ENCODE measurements at regions not wholly inside any gene's neighbourhood (a gene's known extent, or its start where the extent isn't known, plus 50 kb on each side); places are given as distances from the start of the nearest gene placed in this dataset.

DNA sequence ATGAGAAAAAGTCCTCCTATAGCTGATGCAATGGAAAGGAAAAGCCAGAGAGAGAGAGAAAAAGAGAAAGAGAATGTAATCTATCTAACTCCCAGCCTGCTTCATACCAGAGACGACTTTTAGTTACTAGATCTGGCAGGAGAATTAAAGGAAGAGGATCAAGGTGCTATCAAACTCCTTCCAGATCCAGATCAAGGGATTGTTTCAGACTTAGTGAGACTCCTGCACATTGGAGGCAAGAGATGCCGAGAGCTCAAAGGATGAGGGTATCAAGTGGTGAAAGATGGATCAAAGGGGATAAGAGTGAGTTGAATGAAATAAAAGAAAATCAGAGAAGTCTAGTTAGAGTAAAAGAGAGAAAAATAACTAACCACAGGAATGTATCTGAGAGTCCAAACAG, 478.6 kb downstream of the KIF4B start:
- DNase-seq, result no peak
- no peaks in the 10 kb centered on the region for H3K9me3 Mint-ChIP-seq
- H3K27ac Mint-ChIP-seq, result no peak overlapping the region
- no peak overlapping the region for H3K4me3 Mint-ChIP-seq
- no peaks in the 10 kb centered on the region for H3K36me3 Mint-ChIP-seq (ENCODE audit: low read depth)
- no peaks in the 10 kb centered on the region for H3K4me1 Mint-ChIP-seq
- ChIA-PET POLR2A (no interaction called here), CTCF (no interaction called here)
- H3K27me3 Mint-ChIP-seq, result no peaks in the 10 kb centered on the region

DNA sequence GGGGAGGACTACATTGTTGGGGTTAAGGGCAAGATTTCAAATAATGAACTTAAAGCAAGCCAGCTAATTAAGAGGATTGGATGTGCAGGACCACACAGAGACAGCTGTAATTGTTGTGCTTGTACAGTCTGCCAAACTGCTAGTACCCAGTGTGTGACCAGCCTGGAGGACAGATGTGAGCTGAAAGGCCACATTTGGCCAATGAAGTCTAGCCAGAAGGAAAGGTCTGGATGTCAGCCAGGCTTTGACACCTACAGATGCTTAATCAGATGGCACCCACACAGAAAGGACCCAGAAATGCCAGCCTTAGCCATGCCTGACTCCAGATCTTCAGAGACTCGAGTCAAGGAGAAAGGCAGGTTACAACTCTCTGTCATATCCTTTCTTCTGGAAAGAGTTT, 491.1 kb downstream of the KIF4B start:
- POLR2A ChIA-PET, result no interaction called here
- no peak for DNase-seq
- H3K9me3 Mint-ChIP-seq, result no peaks in the 10 kb centered on the region
- H3K27me3 Mint-ChIP-seq, result no peaks in the 10 kb centered on the region
- no peaks in the 10 kb centered on the region for H3K4me1 Mint-ChIP-seq
- no peak overlapping the region for H3K27ac Mint-ChIP-seq
- CTCF ChIA-PET, result no interaction called here
- no peaks in the 10 kb centered on the region for H3K36me3 Mint-ChIP-seq (ENCODE audit: low read depth)
- H3K4me3 Mint-ChIP-seq, result no peak overlapping the region

DNA sequence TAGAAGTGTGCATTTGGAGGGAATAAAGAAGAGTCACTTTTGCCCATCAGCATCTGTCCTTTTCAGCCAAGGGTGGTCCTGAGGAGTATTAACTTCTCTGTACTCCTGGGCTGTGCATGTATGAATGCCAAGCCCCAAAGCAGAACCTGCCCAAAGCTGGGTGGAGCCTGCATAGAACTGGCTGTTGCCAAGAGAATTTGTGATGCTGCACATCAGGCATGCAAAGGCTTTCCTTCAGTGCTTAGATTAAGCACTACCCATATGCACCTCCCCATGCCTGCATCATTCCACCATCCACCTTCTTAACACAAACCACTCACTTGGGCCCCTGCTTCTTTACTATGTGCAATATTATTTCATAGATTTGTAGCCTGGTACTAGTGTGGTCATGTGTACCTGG, 493.8 kb downstream of the KIF4B start:
- DNase-seq, result no peak
- H3K4me1 Mint-ChIP-seq, result no peaks in the 10 kb centered on the region
- H3K4me3 Mint-ChIP-seq, result no peak overlapping the region
- no peaks in the 10 kb centered on the region for H3K27me3 Mint-ChIP-seq
- POLR2A ChIA-PET, result no interaction called here
- CTCF ChIA-PET, result no interaction called here
- no peaks in the 10 kb centered on the region for H3K36me3 Mint-ChIP-seq (ENCODE audit: low read depth)
- no peak overlapping the region for H3K27ac Mint-ChIP-seq
- no peaks in the 10 kb centered on the region for H3K9me3 Mint-ChIP-seq

DNA sequence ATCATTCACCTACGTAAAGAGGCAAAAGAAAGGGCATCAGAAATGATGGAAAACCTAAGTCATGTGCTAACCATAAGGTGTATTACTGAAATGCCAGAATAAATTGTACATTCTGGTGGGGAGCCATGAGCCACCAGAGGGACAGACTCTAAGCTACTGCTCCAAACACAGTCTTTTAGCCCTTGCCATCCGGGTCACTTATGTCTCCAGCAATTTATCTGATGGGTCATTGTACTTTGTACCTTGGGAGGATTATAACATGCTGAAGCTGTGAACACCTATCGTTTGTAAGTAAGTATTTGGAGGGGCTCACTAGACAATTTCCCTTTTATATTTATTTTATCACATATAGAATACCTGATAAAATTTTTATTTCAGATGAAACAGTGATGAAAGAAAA, 495.1 kb downstream of the KIF4B start:
- DNase-seq, result no peak
- H3K27me3 Mint-ChIP-seq, result no peaks in the 10 kb centered on the region
- H3K4me3 Mint-ChIP-seq, result no peak overlapping the region
- ChIA-PET POLR2A (no interaction called here), CTCF (no interaction called here)
- H3K4me1 Mint-ChIP-seq, result no peaks in the 10 kb centered on the region
- no peaks in the 10 kb centered on the region for H3K9me3 Mint-ChIP-seq
- H3K27ac Mint-ChIP-seq, result no peak overlapping the region
- H3K36me3 Mint-ChIP-seq (ENCODE audit: low read depth), result no peaks in the 10 kb centered on the region

DNA sequence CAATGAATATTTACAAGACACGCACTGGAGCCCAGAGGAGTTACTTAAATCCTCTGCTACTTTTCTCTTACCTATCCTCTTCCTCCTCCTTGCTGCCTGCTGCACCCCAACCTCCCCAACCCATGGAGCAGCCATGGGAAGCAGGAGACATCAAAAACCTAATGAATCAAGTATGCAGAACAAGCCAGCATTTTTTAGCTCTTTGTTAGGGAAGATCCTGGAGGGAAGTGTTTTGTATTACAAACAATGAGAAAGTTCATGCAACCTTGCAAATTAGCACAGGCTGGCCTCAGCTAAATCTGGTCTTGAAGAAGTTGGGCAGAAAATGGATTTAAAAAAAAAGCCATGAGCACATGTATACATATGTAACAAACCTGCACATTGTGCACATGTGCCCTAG, 498.8 kb downstream of the KIF4B start:
- Mint-ChIP-seq H3K4me3 (no peak overlapping the region), H3K36me3 (ENCODE audit: low read depth) (no peaks in the 10 kb centered on the region), H3K27ac (no peak overlapping the region), H3K27me3 (no peaks in the 10 kb centered on the region), H3K9me3 (no peaks in the 10 kb centered on the region), H3K4me1 (no peaks in the 10 kb centered on the region)
- ChIA-PET POLR2A (no interaction called here), CTCF (no interaction called here)
- no peak for DNase-seq

DNA sequence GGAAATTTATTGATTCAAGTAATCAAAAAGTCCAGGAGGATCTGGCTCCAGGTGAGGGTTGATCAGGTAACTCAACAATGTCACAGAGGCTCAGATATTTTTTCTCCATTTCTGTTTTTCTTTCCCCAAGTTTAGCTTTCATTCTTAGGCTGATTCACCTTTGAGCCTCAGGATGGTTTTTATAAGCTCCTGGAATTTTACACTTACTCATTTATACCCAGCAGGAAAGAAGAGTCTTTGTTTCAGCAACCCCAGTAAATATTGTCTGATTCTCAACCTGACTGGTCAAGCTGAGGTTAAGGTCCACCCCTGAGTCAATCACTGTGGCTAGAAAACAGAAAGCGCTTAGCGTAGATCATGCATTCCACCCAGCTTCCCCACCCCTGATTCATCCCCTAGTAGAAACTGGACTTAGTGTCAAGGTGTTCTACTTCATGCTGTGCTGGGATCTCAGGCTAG, 500.6 kb downstream of the KIF4B start:
- DNase-seq, result no peak
- no peak overlapping the region for H3K27ac Mint-ChIP-seq
- no peaks in the 10 kb centered on the region for H3K4me1 Mint-ChIP-seq
- ChIA-PET POLR2A (no interaction called here), CTCF (no interaction called here)
- no peaks in the 10 kb centered on the region for H3K36me3 Mint-ChIP-seq (ENCODE audit: low read depth)
- H3K27me3 Mint-ChIP-seq, result no peaks in the 10 kb centered on the region
- no peak overlapping the region for H3K4me3 Mint-ChIP-seq
- no peaks in the 10 kb centered on the region for H3K9me3 Mint-ChIP-seq

DNA sequence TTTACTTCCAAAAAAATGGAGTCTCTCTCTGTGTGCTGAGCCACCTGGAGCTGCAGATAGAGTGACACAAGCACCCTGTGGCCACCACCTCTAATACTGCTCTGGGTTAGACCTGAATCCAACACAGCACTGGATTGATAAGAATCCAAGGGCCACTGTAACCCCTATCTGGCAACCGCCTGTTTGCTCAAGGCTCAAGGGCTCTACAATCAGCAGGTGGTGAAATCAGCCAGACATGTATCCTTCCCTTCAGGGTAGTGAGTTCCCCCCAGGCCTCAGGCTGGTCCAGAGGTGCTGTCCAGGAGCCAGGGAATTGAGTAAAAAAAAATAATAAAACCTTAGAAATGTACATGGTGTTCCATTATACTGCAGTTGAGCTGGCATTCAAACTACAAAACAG, 509.0 kb downstream of the KIF4B start:
- no peaks in the 10 kb centered on the region for H3K9me3 Mint-ChIP-seq
- H3K27ac Mint-ChIP-seq, result no peak overlapping the region
- no peak for DNase-seq
- CTCF ChIA-PET, result no interaction called here
- H3K4me3 Mint-ChIP-seq, result no peak overlapping the region
- no peaks in the 10 kb centered on the region for H3K27me3 Mint-ChIP-seq
- H3K4me1 Mint-ChIP-seq, result no peaks in the 10 kb centered on the region
- no peaks in the 10 kb centered on the region for H3K36me3 Mint-ChIP-seq (ENCODE audit: low read depth)
- POLR2A ChIA-PET, result no interaction called here

DNA sequence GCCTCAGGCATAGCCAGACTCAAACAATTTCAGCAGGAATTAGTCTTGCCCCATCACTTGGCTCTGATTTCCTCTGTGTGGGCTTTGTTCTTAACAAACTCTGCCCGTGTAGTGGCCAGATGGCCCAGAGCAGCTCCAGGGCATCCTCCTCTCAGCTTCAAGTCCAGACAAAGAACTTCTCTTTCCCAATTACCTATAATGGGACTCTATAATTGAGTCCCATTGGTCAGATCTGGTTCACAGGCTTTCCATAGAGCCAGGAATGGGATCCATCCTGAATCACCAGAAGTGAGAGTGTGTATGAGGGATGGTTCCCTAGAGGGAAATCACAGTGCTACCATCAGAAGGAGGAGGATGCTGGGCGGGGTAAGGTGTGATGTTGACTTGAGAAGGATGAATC, 515.8 kb downstream of the KIF4B start:
- Mint-ChIP-seq H3K36me3 (ENCODE audit: low read depth) (no peaks in the 10 kb centered on the region), H3K9me3 (no peaks in the 10 kb centered on the region), H3K4me3 (no peak overlapping the region), H3K27ac (no peak overlapping the region), H3K27me3 (no peaks in the 10 kb centered on the region), H3K4me1 (no peaks in the 10 kb centered on the region)
- ChIA-PET CTCF (no interaction called here), POLR2A (no interaction called here)
- DNase-seq, result no peak

DNA sequence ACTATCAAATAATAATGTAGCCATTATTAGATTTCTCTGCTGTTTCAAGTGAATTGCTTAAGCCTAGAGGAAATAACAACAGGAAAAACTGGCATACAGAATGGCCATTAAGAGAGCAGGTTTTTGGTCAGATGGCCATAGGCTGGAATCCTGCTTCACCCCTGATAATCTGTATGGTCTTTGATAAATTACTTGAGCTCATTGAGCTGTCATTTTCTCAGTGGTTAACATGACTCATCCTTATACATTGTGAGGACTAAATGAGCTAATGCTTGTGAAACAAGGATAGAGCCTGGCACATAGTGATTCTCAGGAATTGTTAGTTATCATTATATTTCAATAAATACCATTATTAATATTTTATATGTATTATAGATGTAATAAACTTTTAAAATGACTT, 516.5 kb downstream of the KIF4B start:
- Mint-ChIP-seq H3K4me1 (no peaks in the 10 kb centered on the region), H3K27me3 (no peaks in the 10 kb centered on the region), H3K27ac (no peak overlapping the region), H3K9me3 (no peaks in the 10 kb centered on the region), H3K4me3 (no peak overlapping the region), H3K36me3 (ENCODE audit: low read depth) (no peaks in the 10 kb centered on the region)
- ChIA-PET CTCF (no interaction called here), POLR2A (no interaction called here)
- no peak for DNase-seq

DNA sequence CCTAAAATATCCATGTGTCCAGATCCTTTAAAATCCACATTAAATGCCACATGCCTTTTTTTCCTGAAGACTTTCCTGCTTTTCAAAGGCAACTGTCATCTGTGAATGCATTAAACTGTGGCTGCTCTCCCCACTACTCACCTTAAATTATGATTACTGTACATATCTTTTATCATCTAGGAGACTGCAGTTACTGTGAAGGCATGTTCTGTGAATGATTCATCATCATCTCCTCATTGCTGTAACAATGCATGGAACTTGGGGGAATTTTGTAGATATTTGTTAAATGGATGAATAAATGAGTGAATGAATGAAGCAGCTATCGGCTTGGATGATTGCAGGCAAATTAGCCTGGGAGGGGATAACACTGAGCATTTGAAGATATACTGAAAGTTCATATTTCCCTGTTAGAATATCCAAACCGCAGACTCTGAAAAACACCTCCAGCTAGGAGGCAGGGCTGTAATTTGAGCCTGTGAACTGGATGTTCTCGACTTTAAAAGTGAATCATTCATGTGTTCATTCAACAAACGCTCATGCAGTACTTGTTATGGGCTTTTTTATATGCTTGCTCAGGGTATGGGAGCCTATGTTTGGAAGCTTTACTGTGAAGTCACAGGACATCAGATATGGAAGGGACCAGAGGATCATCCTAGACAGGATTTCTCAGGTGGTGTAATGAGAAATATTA, 519.2 kb downstream of the KIF4B start:
- Mint-ChIP-seq H3K9me3 (no peaks in the 10 kb centered on the region), H3K36me3 (ENCODE audit: low read depth) (no peaks in the 10 kb centered on the region), H3K27me3 (no peaks in the 10 kb centered on the region), H3K4me3 (no peak overlapping the region), H3K4me1 (no peaks in the 10 kb centered on the region), H3K27ac (no peak overlapping the region)
- DNase-seq, result no peak
- ChIA-PET CTCF (interaction anchor here (0.9 kb wide), 1 partner anchor 8 kb away, joined by 3 read pairs; no protein-coding TSS in a partner anchor), POLR2A (no interaction called here)

DNA sequence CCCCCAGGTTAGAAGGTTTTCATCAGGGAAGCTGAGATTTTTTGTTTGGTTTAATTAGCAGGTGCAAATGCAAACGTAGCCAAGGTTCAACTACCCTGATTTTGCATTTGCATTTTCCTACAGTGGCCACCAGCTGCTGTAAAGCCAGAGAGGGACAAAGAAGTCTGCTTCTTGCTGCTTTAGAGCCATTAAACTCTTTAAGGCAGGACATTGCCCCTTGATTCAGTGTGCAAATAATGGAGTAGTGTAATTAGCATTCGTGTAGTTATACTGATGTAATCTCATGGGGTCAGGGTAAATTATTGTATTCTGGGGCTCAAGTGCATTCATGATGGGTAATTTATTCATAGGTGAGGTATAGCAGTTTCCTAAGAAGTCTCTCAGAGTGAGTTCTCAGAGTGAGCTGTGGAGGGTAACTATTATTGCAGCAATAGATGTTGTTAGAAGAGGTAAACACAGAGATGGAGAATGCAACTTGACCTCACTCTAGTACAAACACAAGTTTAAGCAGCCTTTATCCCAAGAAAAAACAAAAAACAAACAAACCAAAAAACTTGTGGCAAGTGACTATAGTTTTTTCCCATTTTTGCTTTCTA, 526.5 kb downstream of the KIF4B start:
- Mint-ChIP-seq H3K27ac (no peak overlapping the region), H3K9me3 (no peaks in the 10 kb centered on the region), H3K36me3 (ENCODE audit: low read depth) (no peaks in the 10 kb centered on the region), H3K4me1 (no peaks in the 10 kb centered on the region), H3K4me3 (no peak overlapping the region), H3K27me3 (no peaks in the 10 kb centered on the region)
- DNase-seq, result no peak
- ChIA-PET POLR2A (no interaction called here), CTCF (no interaction called here)

DNA sequence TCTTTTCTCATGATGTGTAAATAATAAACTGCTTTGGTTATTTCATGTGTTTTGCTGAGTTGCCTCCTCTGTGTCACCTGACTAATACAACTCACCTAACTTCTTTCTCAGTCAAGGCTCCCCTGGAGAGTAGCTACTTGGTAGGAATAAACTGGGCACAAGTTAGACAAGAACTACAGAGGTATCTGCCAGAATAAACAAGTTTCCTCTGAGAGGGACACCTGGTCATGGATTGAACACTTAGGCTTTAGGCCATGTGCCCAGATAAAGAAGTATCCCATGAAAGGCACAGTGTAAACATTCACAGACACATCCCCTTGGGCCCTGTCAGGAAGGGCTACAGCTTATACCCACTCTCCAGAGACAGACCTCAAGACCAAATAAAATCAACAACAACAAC, 532.5 kb downstream of the KIF4B start:
- no peaks in the 10 kb centered on the region for H3K4me1 Mint-ChIP-seq
- no peaks in the 10 kb centered on the region for H3K27me3 Mint-ChIP-seq
- H3K4me3 Mint-ChIP-seq, result no peak overlapping the region
- CTCF ChIA-PET, result no interaction called here
- POLR2A ChIA-PET, result no interaction called here
- no peak for DNase-seq
- H3K27ac Mint-ChIP-seq, result no peak overlapping the region
- no peaks in the 10 kb centered on the region for H3K36me3 Mint-ChIP-seq (ENCODE audit: low read depth)
- H3K9me3 Mint-ChIP-seq, result peaks cover 2% of the 10 kb centered on the region

DNA sequence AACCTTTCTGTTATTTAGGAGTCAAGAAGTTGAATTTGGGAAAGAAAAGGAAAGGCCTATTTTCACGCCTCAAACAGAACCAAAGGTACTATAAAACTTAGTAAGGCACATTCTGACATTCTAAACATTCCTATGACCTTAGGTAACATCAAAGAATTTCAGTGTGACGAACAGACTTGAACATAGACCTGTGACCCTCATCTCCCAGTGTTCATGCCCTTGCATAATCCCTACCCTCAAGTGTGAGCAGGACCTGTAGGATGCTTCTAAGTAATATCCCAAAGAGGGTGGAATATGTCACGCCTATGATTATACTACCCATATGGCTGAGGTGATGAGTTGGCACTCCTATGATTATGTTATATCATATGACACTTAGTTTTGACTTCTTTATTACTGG, 540.9 kb downstream of the KIF4B start:
- Mint-ChIP-seq H3K27me3 (no peaks in the 10 kb centered on the region), H3K9me3 (peaks cover 2% of the 10 kb centered on the region), H3K36me3 (ENCODE audit: low read depth) (no peaks in the 10 kb centered on the region), H3K4me3 (no peak overlapping the region), H3K27ac (no peak overlapping the region), H3K4me1 (no peaks in the 10 kb centered on the region)
- DNase-seq, result no peak
- ChIA-PET CTCF (no interaction called here), POLR2A (no interaction called here)

DNA sequence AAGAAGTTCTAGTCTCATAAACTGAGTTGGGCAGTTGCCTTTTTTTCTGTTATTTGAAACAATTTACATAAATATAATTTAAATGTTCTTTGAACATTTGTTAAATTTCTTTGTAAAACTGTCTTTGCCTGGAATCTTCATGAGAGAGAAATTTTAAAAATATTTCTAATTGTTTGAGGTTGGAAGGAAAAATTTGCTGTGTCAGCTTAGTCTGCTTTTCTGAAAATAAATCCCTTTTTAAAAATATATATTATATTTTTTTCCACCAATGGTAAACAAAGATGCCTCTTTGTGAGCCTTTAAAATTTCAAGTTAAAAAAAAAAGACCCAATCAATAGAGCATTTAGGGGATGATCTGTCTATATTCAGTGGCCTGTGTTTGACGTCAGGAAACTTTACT, 542.7 kb downstream of the KIF4B start:
- no peak for DNase-seq
- H3K9me3 Mint-ChIP-seq, result no peaks in the 10 kb centered on the region
- CTCF ChIA-PET, result no interaction called here

More for the DNA sequence above, 542.7 kb downstream of the KIF4B start:
- H3K4me3 Mint-ChIP-seq, result no peak overlapping the region
- H3K4me1 Mint-ChIP-seq, result no peaks in the 10 kb centered on the region
- H3K27ac Mint-ChIP-seq, result no peak overlapping the region
- POLR2A ChIA-PET, result no interaction called here
- H3K27me3 Mint-ChIP-seq, result no peaks in the 10 kb centered on the region
- H3K36me3 Mint-ChIP-seq (ENCODE audit: low read depth), result no peaks in the 10 kb centered on the region
